HG02623 (cell line): ENCODE measurements at regions not wholly inside any gene's neighbourhood (a gene's known extent, or its start where the extent isn't known, plus 50 kb on each side); places are given as distances from the start of the nearest gene placed in this dataset.

Experiments
- ATAC-seq: cut with Tn5 transposase; IDR thresholded peaks from one replicate; pipeline ENCODE4 v1.9.1; 2021; ENCODE audit warnings: moderate library complexity; ENCODE audit not compliant: unreplicated experiment

- ATAC-seq: no peak
Measured at GRCh38 chr12:24066097-24066496, 116.6 kb upstream of the SOX5 start.

DNA sequence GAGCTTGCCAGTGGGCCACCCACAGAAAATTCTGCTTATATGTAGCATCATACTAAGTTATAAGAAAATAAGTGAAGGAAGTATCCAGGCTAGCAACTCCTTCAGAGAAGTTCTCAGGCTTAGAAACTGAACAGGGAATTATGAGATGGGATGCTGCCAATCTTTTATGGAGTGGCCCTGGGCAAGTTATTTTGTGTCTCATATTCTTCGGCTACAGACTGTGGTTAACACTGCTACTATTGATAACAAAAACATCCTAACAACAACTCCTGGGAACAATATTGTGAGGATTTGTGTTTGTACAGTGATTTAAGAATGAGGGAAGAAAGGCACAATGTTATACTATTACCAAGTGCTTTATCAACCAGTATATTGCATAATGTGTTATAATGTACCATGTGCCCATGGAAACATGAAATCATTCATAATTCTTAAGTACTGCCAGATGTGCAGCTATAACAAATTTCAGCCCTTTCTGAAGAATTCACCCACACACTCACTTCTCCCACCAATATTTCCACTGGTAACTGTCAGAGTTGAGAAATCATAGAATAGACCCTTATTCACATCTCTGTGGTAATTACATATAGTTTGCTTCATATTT is 113.3 kb upstream of the SOX5 start:
- ATAC-seq: no peak

DNA sequence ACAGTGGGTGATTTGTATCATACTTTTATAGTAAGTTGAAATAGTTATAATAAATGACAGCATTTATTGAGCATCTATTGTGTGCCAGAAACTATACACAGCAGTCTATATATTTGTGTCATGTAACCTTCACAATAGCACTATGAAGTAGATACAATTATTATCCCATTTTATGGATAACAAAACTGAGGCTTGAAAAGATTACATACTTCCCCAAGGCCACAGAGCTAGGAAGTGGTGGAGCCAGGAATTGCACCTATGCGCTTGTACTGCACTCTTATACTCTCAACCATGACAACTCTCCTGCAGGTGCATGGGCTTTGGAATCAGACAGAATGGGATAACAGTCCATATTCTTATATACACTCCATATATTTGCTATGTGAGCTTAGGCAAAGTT is 110.6 kb upstream of the SOX5 start:
- ATAC-seq: no peak

- ATAC-seq: no peak
Measured at GRCh38 chr12:24057920-24058476, 108.5 kb upstream of the SOX5 start.

DNA sequence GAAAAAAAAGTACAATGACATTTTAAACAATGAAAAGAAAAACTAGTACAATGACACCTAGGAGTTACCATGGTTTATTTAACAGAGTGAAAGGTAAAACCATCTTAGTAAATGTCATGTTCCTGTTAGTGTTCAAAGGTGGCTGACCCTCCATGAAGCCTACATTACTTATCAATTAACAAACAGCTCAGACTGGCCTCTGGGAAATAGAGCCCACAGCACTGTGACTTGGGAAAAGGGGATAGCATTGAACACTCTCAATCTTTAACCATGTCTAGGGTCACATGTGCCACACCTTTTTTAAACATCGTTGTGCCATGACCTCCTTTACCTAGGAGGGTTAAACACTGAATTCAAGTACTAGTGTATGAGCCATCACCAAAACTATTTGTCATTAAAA is 106.3 kb upstream of the SOX5 start:
- no peak for ATAC-seq

DNA sequence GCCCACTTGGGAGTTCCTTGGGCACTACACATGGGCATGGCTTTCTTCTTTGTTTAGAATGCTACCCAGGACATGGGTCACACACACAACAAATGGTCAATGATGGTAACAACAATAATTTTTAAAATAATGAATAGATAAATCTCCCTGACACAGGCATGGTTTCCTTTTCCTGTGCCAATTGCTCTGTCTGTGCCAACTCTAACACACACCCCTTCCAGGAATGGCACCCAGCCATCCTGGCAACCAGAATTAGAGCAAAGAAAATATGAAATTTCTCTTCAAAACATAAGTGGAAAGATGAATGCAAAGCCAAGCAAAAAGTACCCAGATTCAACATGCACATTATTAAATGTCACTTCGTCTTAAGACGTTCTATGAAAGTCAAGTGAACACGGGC is 104.9 kb upstream of the SOX5 start:
- no peak for ATAC-seq

DNA sequence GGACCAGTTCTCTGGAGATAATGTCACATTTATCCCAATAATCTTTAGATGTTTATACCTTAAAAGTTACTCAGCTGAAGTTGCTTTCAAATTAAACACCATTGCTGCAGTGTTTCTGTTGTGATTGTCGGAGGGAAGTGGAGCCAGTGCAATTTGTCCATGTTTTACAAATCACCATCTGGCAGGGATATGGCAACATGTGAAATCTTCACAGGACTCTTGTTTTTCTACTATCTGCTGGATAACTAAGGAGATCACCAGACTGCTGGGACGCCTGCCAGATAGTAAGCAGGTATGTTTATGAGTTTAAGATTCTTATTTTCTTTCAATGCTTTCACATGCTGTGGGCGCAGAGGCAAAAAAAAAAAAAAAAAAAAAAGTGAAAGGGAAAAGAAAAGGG is 100.3 kb upstream of the SOX5 start:
- ATAC-seq: no peak

DNA sequence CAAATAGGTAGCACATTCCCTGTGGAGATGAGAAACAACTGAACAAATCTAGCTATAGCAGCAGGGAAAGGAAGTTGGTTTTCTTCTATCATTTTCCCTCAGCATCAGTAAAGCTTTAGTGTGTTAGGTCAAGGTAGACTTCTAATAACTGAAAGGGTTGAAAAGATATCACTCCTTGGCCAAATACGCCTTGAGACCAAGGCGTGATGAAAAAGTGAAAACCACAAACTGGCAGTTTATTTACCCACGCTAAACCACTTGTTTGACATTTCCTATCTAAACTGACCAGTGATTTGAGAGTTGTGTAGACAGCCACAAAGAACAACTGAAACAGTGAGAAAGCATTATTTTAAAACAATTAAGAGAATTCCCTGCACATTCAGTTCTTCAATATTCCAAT is 99.6 kb upstream of the SOX5 start:
- ATAC-seq: no peak

DNA sequence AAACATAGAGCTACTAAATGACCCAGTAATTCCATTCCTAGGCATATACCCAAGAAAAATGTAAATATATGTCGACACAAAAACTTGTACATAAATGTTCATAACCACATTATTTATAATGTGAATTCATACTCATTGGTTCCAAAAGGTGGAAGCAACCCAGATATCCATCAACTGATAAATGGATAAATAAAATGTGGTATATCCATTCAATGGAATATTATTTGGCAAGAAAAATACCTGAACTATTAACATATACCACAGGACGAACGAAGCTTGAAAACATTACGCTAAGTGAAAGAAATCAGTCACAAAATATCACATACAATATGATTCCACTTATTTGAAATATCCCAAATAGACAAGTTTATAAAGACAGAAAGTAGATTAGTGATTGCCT is 99.0 kb upstream of the SOX5 start:
- no peak for ATAC-seq

DNA sequence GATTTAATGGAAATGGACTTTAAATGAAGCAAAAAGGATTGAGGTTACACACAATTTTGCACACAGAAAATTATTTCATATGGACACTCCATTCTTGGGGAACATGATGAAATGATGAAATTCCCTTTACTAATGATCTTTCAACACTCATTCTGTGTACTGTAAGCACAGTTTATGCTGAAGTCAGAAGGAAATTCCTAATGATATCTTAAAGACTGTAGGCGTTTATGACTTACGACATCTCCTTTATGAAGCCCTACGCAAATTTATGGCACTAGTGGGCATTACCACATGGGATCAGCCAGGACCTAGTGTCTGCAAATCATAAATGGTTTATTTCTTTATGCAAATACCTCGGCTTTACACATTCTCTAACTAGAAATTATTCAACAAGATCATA is 97.9 kb upstream of the SOX5 start:
- no peak for ATAC-seq

DNA sequence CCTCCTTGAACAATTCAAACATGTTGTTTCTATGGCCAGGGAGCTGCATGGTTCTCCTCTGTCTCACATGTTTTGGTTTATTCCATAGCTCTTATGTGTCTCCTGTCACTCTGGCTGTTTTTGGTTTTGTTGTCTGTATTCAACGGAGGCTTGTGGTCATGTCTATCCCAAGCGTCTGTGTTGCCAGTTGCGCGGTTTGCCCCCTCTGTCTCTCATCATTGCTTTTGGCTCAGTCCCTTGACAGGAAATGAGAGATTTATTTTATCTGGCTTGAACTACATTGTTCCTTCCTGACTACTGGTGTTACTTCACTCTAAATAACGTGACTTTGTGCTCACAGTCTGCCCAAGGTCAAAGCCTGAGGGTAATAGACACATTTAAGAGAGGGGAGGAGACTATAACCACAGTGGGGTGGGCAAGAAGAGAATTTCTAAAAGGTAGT is 96.4 kb upstream of the SOX5 start:
- ATAC-seq: no peak

GRCh38 chr12:24044941-24045703 is 95.7 kb upstream of the SOX5 start:
- no peak for ATAC-seq

DNA sequence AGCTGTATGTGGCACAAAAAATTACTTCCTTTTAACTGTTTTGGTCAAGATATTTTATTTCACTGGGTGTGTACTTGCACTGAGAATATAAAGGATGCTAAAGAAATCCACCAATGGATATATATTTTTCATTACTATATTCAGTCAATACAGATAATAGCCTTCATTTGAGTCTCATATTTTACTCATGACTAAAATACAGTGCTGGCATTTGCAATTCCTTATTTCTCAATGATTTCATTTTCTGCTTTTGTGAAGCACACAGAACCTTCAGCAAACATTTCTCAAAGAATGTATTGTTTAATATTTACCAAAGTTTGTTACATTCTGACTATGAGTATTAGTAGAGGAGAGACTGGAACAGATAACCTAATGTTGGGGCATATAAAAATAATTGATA is 93.2 kb upstream of the SOX5 start:
- ATAC-seq: no peak

DNA sequence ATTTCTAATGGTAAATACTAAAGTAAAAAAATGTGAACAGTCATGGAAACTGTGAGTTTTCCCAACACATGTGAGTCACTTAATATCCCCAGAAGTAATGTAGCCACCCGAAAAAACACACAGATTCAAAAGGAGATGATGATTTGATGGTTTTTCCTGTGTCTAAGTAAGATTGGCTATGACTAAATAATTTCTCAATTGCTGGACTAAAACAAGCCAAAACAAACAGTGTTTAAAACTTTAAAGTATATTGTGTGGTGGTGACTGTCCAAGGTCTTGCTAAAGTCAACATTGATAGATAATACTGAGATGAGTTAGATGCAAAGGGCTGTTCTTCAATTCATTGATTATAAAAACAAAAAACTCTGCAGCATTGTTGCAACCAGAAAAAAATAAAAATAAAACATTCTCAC is 89.6 kb upstream of the SOX5 start:
- no peak for ATAC-seq

DNA sequence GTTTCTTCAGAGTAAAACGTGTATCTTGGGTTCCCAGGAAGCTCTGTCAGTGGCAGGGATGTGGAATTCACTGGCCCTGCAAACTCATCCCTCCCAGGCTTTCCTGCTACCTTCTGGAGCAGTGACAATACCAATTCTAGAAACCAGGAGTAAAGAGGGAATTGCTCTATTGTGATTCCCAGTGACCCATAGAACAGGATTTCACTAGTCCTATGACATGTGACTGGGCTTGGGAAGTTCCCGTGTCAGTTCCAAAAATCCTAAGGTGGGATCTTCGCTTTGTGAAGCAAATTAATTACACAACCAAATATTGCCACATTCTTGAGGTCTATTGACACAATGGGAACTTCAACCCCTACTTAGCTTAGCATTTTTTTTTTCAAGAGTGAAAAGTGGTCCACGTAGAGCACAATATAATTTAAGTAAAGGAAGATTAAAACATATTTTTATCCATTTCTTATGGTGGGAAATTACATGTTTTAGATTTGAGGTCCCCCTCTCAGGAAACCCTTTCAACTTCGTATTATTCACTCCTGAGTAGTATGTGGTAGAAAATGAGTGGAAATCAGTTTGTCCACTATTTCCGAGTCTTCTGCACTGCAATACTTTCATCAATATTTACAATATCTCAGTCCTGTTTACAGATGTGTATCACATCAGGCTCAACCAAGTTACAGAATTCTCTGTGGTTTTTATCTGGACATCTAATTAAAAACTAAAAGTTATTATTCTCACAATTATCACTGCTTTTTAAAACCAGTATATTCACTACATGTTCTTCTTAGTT is 88.9 kb upstream of the SOX5 start:
- ATAC-seq: no peak

DNA sequence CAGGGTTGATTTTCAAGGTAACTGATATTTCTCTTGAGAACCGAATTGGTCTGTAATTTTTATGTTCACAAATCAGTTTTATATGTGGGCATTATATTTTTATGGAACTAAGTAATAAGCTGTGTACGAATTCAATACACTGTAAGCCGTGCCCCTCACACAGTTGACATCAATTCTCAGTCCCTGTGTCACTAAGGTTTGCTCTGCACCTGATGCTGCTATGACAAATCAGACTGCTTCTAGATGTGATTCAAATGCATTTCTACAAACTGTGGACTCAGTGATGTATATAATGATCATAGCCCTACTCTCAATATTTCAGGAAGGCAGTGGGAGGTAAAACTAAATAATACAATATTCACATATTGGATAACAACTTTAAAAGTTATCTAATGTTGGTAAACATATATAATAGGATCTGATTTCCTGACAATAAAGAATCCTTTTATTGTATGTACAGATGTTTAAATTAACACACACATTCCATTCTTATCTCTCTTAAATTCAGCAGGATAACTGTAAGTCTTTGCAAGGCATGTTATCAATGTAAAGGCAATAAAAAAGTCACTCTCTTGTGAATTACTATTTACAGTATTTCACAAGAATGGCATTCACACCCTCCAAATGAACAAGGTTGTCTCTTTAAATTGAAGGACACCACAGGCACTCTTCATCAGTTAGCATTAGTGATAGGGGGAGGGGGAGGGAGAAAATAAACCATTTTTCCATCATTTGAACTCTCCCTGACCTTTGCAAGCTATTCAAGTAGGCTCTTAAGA is 87.2 kb upstream of the SOX5 start:
- no peak for ATAC-seq

DNA sequence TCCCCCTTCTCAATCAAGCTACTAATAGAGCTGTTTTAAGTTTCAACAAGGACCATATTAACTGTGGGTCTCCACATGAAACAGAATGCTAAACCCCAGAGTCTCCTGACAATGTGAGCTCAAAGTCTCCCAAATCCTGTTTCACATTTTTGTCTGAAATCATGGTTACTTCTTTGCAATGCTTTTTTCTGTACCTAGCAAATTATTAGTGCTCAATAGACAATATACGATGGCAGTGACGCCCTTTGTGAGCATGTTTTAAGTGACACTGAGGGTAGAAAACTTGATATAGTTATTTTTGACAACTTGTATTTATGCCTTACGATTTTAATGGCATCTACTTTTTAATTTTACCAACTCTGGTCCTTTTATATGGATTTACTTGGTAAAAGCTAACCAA is 85.4 kb upstream of the SOX5 start:
- ATAC-seq: no peak

GRCh38 chr12:24034160-24034559 is 84.7 kb upstream of the SOX5 start:
- no peak for ATAC-seq

GRCh38 chr12:24027352-24027751 is 77.9 kb upstream of the SOX5 start:
- no peak for ATAC-seq

GRCh38 chr12:24025153-24025798 is 75.8 kb upstream of the SOX5 start:
- no peak for ATAC-seq
